Smooth muscle cell (in vitro differentiated cells): ENCODE measurements at regions not wholly inside any gene's neighbourhood (a gene's known extent, or its start where the extent isn't known, plus 50 kb on each side); places are given as distances from the start of the nearest gene placed in this dataset.
A peak's percentile ranks its signal among the peaks of the same experiment; 100 is the strongest.

ENCODE experiments used
- DNase-seq: peaks from one replicate; lab custom pipeline; 2025; ENCODE audit not compliant: unreplicated experiment; lab: John Stamatoyannopoulos, UW
- H2AFZ ChIP-seq: fragments of 200-600 bp; sonication (generic); 2 replicates; pipeline ENCODE4 v1.6.0; 2016; ENCODE audit warnings: antibody characterized with exemption, low read depth, mild to moderate bottlenecking
- H3F3A ChIP-seq: fragments of 200-600 bp; sonication (generic); 2 replicates; pipeline ENCODE4 v1.6.0; 2017; ENCODE audit warnings: antibody characterized with exemption, low read depth
- H3K27ac ChIP-seq: fragments of 200-600 bp; sonication (generic); 2 replicates; pipeline ENCODE4 v1.5.1; 2016; ENCODE audit warnings: low read depth, mild to moderate bottlenecking
- H3K27me3 ChIP-seq: fragments of 200-600 bp; sonication (generic); 2 replicates; pipeline ENCODE4 v1.6.1; 2016; ENCODE audit warnings: low read depth, mild to moderate bottlenecking
- H3K36me3 ChIP-seq: fragments of 200-600 bp; sonication (generic); 2 replicates; pipeline ENCODE4 v1.5.1; 2016; ENCODE audit warnings: low read depth
- H3K4me1 ChIP-seq: fragments of 200-600 bp; sonication (generic); 2 replicates; pipeline ENCODE4 v1.5.1; 2016; ENCODE audit warnings: low read depth
- H3K4me2 ChIP-seq: fragments of 200-600 bp; sonication (generic); 2 replicates; pipeline ENCODE4 v1.6.0; 2016; ENCODE audit warnings: mild to moderate bottlenecking
- H3K4me3 ChIP-seq: fragments of 200-600 bp; sonication (generic); 2 replicates; pipeline ENCODE4 v1.5.1; 2016; ENCODE audit warnings: mild to moderate bottlenecking
- H3K79me2 ChIP-seq: fragments of 200-600 bp; sonication (generic); 2 replicates; pipeline ENCODE4 v1.6.0; 2016; ENCODE audit warnings: low read depth, mild to moderate bottlenecking
- H3K9ac ChIP-seq: fragments of 200-600 bp; sonication (generic); 2 replicates; pipeline ENCODE4 v1.6.0; 2016; ENCODE audit warnings: low read depth
- H3K9me3 ChIP-seq: fragments of 200-600 bp; sonication (generic); replicated peaks from 2 replicates; pipeline ENCODE4 v1.5.1; 2016; ENCODE audit warnings: low read depth
- H4K20me1 ChIP-seq: fragments of 200-600 bp; sonication (generic); 2 replicates; pipeline ENCODE4 v1.6.0; 2016; ENCODE audit warnings: low read depth
- WGBS: methylation state at CpG from one replicate; pipeline ENCODE4 v1.1.7; 2016; ENCODE audit warnings: low lambda C conversion rate; 5-methylcytosine and 5-hydroxymethylcytosine counted together
- TF ChIP-seq, protein P1 (sequence below): fragments of 200-600 bp; sonication (generic); IDR thresholded peaks from 2 replicates; pipeline ENCODE4 v1.5.1; 2017; ENCODE audit warnings: borderline replicate concordance, mild to moderate bottlenecking, antibody characterized with exemption; ENCODE audit not compliant: insufficient read depth, poor library complexity, severe bottlenecking

DNA sequence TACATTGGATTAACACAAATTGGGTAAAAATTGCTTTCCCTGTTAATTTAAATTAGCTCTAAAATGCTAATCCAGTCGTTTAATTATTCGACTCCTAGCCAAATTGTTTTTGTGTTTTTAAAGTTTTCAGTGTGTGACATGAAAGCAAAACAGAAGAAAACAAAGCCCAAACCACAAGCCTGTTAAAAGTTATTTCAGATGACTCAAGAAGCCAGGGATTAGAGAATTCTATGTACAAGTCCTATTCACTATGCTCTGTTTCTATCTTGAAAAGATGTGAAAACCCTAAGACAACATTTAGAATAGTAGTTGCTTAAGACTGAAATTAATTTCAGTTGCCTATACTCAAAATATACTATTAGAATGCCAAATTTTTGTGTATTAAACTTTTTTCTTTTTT lies 294.8 kb upstream of the ADAMTS5 start:
- Histone ChIP-seq H3K9me3 (no peaks in the 10 kb centered on the region), H3K27me3 (no peaks in the 10 kb centered on the region), H3K4me2 (peak overlapping the region; percentile 75), H2AFZ (no peak overlapping the region), H3K36me3 (no peaks in the 10 kb centered on the region), H4K20me1 (no peaks in the 10 kb centered on the region), H3K4me1 (peaks cover 11% of the 10 kb centered on the region), H3F3A (no peaks in the 10 kb centered on the region), H3K4me3 (no peak overlapping the region), H3K9ac (peak overlapping the region; percentile 27), H3K79me2 (no peaks in the 10 kb centered on the region), H3K27ac (peak overlapping the region; percentile 53)
- TF ChIP-seq, protein P1, sequence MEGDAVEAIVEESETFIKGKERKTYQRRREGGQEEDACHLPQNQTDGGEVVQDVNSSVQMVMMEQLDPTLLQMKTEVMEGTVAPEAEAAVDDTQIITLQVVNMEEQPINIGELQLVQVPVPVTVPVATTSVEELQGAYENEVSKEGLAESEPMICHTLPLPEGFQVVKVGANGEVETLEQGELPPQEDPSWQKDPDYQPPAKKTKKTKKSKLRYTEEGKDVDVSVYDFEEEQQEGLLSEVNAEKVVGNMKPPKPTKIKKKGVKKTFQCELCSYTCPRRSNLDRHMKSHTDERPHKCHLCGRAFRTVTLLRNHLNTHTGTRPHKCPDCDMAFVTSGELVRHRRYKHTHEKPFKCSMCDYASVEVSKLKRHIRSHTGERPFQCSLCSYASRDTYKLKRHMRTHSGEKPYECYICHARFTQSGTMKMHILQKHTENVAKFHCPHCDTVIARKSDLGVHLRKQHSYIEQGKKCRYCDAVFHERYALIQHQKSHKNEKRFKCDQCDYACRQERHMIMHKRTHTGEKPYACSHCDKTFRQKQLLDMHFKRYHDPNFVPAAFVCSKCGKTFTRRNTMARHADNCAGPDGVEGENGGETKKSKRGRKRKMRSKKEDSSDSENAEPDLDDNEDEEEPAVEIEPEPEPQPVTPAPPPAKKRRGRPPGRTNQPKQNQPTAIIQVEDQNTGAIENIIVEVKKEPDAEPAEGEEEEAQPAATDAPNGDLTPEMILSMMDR = no peak
- DNase-seq = no peak
- WGBS = 19% methylated on average over 2 of the region's 2 CpGs

GRCh38 chr21:27260728-27261127 lies 293.8 kb upstream of the ADAMTS5 start:
- Histone ChIP-seq H3K9ac (peak overlapping the region; percentile 27), H4K20me1 (no peaks in the 10 kb centered on the region), H3K4me1 (peaks cover 11% of the 10 kb centered on the region), H3K36me3 (no peaks in the 10 kb centered on the region), H3K4me3 (no peak overlapping the region), H3K79me2 (no peaks in the 10 kb centered on the region), H3K9me3 (no peaks in the 10 kb centered on the region), H3K4me2 (peak overlapping the region; percentile 75), H3K27ac (peak overlapping the region; percentile 53), H3F3A (no peaks in the 10 kb centered on the region), H2AFZ (no peak overlapping the region), H3K27me3 (no peaks in the 10 kb centered on the region)
- DNase-seq = no peak
- WGBS = 86% methylated on average over 2 of the region's 2 CpGs
- TF ChIP-seq, protein P1 = no peak

- Histone ChIP-seq H3K79me2 (no peaks in the 10 kb centered on the region), H3K4me2 (no peak overlapping the region), H3F3A (no peaks in the 10 kb centered on the region), H3K27me3 (no peaks in the 10 kb centered on the region), H3K27ac (no peak overlapping the region), H3K36me3 (no peaks in the 10 kb centered on the region), H2AFZ (no peak overlapping the region), H3K9me3 (no peaks in the 10 kb centered on the region), H3K4me3 (no peak overlapping the region), H4K20me1 (no peaks in the 10 kb centered on the region), H3K4me1 (peaks cover 11% of the 10 kb centered on the region), H3K9ac (no peak overlapping the region)
- WGBS = 88% methylated on average over 10 of the region's 10 CpGs
- no peak for DNase-seq
- TF ChIP-seq, protein P1 = no peak
Measured at GRCh38 chr21:27258742-27259448, 292.0 kb upstream of the ADAMTS5 start.
